HL-60 (cell line): ENCODE measurements at regions not wholly inside any gene's neighbourhood (a gene's known extent, or its start where the extent isn't known, plus 50 kb on each side); places are given as distances from the start of the nearest gene placed in this dataset.

ENCODE experiments used
- DNase-seq, 2 experiments: peaks; one replicate each; pipeline ENCODE4 v3.0.0-alpha.2; 2010 to 2020; ENCODE audit warnings: low read depth in 1 of 2, low spot score in 1 of 2
- H3K27ac ChIP-seq: fragments of 250-450 bp; sonication (Bioruptor Pico); replicated peaks from 2 replicates; pipeline ENCODE4 v1.5.1; 2020; ENCODE audit warnings: mild to moderate bottlenecking, moderate library complexity
- H3K27me3 ChIP-seq: fragments of 250-450 bp; sonication (Bioruptor Pico); 2 replicates; pipeline ENCODE4 v1.5.1; 2021; ENCODE audit warnings: mild to moderate bottlenecking, moderate library complexity; ENCODE audit not compliant: insufficient read depth, poor library complexity, severe bottlenecking
- H3K4me3 ChIP-seq: replicated peaks from 2 replicates; pipeline ENCODE4 v1.5.1; 2011; ENCODE audit warnings: mild to moderate bottlenecking, control low read depth, low read length; ENCODE audit not compliant: insufficient read depth
- GABPA ChIP-seq: IDR thresholded peaks from 2 replicates; pipeline ENCODE4 v1.6.1; 2012; ENCODE audit warnings: low read depth
- POLR2AphosphoS5 ChIP-seq: IDR thresholded peaks from 2 replicates; pipeline ENCODE4 v1.6.1; 2012; ENCODE audit warnings: low read depth
- SPI1 ChIP-seq: IDR thresholded peaks from 2 replicates; pipeline ENCODE4 v1.6.1; 2012; ENCODE audit warnings: low read depth, mild to moderate bottlenecking, borderline replicate concordance
- TF ChIP-seq, protein P1 (sequence below): IDR thresholded peaks from 2 replicates; pipeline ENCODE4 v1.6.1; 2012; ENCODE audit warnings: low read depth; ENCODE audit not compliant: insufficient replicate concordance
- TF ChIP-seq, protein P2 (sequence below): IDR thresholded peaks from one replicate; pipeline ENCODE4 v1.5.1; 2011; ENCODE audit warnings: low read length, control low read depth, inconsistent platforms; ENCODE audit not compliant: insufficient read depth

DNA sequence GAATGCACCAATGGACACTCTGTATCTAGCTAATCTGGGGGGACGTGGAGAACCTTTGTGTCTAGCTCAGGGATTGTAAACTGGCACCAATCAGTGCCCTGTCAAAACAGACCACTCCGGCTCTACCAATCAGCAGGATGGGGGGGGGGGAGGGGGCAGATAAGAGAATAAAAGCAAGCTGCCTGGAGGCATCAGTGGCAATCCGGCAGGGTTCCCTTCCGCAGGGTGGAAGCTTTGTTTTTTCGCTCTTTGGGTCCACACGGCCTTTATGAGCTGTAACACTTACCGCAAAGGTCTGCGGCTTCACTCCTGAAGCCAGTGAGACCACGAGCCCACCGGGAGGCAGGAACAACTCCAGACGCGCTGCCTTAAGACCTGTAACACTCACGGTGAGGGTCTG lies 827.1 kb downstream of the PLOD2 start:
- no peak overlapping the region for H3K4me3 ChIP-seq
- TF ChIP-seq POLR2AphosphoS5 (no peak), GABPA (no peak), SPI1 (no peak)
- TF ChIP-seq, protein P1, sequence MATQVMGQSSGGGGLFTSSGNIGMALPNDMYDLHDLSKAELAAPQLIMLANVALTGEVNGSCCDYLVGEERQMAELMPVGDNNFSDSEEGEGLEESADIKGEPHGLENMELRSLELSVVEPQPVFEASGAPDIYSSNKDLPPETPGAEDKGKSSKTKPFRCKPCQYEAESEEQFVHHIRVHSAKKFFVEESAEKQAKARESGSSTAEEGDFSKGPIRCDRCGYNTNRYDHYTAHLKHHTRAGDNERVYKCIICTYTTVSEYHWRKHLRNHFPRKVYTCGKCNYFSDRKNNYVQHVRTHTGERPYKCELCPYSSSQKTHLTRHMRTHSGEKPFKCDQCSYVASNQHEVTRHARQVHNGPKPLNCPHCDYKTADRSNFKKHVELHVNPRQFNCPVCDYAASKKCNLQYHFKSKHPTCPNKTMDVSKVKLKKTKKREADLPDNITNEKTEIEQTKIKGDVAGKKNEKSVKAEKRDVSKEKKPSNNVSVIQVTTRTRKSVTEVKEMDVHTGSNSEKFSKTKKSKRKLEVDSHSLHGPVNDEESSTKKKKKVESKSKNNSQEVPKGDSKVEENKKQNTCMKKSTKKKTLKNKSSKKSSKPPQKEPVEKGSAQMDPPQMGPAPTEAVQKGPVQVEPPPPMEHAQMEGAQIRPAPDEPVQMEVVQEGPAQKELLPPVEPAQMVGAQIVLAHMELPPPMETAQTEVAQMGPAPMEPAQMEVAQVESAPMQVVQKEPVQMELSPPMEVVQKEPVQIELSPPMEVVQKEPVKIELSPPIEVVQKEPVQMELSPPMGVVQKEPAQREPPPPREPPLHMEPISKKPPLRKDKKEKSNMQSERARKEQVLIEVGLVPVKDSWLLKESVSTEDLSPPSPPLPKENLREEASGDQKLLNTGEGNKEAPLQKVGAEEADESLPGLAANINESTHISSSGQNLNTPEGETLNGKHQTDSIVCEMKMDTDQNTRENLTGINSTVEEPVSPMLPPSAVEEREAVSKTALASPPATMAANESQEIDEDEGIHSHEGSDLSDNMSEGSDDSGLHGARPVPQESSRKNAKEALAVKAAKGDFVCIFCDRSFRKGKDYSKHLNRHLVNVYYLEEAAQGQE: no peak
- TF ChIP-seq, protein P2, sequence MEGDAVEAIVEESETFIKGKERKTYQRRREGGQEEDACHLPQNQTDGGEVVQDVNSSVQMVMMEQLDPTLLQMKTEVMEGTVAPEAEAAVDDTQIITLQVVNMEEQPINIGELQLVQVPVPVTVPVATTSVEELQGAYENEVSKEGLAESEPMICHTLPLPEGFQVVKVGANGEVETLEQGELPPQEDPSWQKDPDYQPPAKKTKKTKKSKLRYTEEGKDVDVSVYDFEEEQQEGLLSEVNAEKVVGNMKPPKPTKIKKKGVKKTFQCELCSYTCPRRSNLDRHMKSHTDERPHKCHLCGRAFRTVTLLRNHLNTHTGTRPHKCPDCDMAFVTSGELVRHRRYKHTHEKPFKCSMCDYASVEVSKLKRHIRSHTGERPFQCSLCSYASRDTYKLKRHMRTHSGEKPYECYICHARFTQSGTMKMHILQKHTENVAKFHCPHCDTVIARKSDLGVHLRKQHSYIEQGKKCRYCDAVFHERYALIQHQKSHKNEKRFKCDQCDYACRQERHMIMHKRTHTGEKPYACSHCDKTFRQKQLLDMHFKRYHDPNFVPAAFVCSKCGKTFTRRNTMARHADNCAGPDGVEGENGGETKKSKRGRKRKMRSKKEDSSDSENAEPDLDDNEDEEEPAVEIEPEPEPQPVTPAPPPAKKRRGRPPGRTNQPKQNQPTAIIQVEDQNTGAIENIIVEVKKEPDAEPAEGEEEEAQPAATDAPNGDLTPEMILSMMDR: no peak
- no peaks in the 10 kb centered on the region for H3K27me3 ChIP-seq
- DNase-seq: no peak
- H3K27ac ChIP-seq: no peak overlapping the region

DNA sequence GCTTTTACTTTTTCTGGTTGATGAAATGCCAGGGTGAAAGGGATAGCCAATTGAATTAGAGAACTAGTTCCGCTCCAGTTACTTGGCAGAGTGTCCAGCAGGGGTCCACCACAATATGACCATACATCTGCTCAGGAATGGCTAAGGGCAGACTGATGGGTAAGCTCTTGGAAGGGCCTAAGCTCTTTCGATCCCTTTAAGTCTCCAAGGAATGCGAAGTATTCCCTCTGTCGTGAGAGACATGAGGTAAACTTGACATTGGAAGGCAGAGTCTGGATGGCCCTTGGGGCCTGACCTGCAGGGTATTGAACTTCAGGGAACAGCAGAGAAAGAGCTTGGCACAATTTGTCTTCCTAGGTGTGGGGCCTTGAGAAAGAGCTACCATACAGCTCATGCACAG lies 805.8 kb downstream of the PLOD2 start:
- Histone ChIP-seq H3K27ac (no peak overlapping the region), H3K27me3 (no peaks in the 10 kb centered on the region), H3K4me3 (no peak overlapping the region)
- no peak for DNase-seq
- TF ChIP-seq, protein P1: no peak
- TF ChIP-seq, protein P2: no peak
- TF ChIP-seq SPI1 (no peak), POLR2AphosphoS5 (no peak), GABPA (no peak)

DNA sequence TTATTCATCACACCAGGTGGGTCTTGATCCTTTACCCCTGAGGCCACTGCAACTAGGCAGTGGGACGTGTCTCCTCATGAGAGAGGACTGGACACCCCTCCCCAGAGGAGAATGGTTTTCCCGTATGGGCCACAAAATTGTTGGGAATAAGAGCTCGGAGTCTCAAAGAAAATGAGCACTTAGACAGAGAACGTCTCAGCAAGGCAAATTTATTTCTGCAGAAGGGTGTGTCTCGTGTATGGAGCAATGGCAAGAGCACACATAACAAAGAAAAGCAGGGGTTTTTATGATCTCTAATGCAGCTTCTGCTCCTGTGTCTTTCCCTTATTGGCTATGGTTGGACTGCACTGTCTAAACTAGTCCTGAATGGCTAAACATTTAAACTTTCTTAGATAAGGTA lies 803.5 kb downstream of the PLOD2 start:
- H3K27ac ChIP-seq: no peak overlapping the region
- DNase-seq: no peak
- TF ChIP-seq GABPA: no peak
- no peak overlapping the region for H3K4me3 ChIP-seq
- H3K27me3 ChIP-seq: no peaks in the 10 kb centered on the region

DNA sequence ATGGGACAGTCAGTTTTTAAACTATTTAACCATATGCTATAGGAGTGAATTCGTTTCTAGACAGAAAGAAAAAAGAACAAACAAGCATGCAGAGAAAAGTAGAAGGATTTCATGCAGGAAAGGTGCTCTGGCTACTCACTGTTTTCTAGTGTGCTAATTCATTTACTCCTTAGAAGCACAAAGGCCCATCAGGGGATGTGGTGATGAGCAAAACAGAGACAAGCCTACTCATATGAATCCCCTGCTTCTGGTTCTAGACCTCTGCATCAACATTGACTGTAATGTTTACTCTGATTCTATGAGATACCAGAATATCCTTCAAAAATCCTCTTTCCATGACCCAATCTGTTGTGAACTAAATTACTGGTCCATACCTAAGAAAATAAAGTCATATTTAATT lies 801.9 kb downstream of the PLOD2 start:
- TF ChIP-seq GABPA: no peak
- TF ChIP-seq, protein P2: no peak
- no peak for TF ChIP-seq SPI1
- TF ChIP-seq, protein P1: no peak
- no peak for TF ChIP-seq POLR2AphosphoS5
- Histone ChIP-seq H3K27ac (no peak overlapping the region), H3K4me3 (no peak overlapping the region), H3K27me3 (no peaks in the 10 kb centered on the region)
- no peak for DNase-seq
